ENCODE measurements at regions not wholly inside any gene's neighbourhood (a gene's known extent, or its start where the extent isn't known, plus 50 kb on each side); places are given as distances from the start of the nearest gene placed in this dataset.

DNA sequence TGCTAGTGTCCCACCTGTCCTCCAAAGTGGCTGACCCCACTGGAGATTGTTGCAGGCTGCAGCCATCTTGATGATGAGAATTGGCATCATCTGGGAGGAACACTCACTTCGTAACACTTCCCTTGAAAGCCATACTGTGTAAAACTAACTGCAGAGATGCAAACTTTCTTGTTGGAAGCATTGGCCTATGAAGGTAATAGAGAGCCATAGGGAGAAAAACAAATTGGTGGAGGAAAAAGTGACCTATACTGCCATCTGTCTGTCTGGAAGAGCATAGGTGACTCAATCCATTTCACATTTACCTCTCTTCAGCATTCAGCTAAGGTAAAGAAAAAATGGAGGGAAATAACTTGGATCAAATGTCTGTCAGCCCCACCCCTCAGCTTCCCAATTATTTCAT lies 473.4 kb downstream of the NTRK2 start:
- TF ChIP-seq, protein P1, sequence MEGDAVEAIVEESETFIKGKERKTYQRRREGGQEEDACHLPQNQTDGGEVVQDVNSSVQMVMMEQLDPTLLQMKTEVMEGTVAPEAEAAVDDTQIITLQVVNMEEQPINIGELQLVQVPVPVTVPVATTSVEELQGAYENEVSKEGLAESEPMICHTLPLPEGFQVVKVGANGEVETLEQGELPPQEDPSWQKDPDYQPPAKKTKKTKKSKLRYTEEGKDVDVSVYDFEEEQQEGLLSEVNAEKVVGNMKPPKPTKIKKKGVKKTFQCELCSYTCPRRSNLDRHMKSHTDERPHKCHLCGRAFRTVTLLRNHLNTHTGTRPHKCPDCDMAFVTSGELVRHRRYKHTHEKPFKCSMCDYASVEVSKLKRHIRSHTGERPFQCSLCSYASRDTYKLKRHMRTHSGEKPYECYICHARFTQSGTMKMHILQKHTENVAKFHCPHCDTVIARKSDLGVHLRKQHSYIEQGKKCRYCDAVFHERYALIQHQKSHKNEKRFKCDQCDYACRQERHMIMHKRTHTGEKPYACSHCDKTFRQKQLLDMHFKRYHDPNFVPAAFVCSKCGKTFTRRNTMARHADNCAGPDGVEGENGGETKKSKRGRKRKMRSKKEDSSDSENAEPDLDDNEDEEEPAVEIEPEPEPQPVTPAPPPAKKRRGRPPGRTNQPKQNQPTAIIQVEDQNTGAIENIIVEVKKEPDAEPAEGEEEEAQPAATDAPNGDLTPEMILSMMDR (IDR thresholded peaks at IDR 0.05; ENCODE audit: insufficient read depth, low read length): peak; percentile 6
- H3K4me3 ChIP-seq (ENCODE audit: low read depth, low read length): no peak overlapping the region
- peak; percentile 2 for DNase-seq (ENCODE audit: low read depth)

DNA sequence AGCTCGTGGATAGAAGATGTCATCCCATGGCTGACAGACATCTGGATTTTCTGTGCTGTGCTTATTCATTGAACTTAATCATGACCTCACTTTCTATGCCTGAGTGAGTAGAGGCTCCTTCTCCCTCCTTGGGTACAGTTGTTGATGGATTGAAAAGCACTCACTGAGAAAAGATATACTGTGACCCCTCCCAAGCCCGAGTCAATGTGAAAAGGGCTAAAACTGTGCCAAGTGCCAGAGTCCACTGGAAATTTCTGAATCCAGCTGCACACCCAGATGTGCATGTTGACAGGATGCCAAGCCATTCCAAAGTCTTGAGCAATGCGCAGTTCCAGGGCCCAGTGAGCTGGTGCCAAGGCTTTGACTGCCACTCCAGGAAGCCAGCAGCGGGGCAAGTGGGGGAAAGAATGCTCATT lies 473.0 kb downstream of the NTRK2 start:
- TF ChIP-seq, protein P1 (IDR thresholded peaks at IDR 0.05; ENCODE audit: insufficient read depth, low read length): no peak
- DNase-seq (ENCODE audit: low read depth): peak; percentile 27
- H3K4me3 ChIP-seq (ENCODE audit: low read depth, low read length): no peak overlapping the region

DNA sequence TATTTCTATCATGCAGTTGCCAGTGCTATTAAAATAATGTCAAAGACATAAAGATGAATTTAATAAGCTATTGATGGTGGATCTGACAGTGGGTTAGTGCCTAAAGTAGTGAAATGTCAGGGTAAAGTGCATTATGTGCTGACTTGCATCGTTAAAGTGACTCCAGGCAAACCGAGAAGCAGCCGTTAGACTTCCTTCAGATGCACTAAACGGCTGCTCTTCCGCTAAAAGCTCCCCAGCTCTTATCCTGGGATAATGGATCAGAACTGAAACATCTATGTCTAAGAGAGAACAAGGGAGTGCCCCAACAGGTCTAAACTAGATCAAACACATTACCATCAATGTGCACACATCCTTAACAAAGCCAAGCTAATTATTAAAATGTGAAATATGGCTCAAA lies 468.2 kb downstream of the NTRK2 start:
- no peak overlapping the region for H3K4me3 ChIP-seq (ENCODE audit: low read depth, low read length)
- no peak for DNase-seq (ENCODE audit: low read depth)
- TF ChIP-seq, protein P1 (IDR thresholded peaks at IDR 0.05; ENCODE audit: insufficient read depth, low read length): no peak

DNA sequence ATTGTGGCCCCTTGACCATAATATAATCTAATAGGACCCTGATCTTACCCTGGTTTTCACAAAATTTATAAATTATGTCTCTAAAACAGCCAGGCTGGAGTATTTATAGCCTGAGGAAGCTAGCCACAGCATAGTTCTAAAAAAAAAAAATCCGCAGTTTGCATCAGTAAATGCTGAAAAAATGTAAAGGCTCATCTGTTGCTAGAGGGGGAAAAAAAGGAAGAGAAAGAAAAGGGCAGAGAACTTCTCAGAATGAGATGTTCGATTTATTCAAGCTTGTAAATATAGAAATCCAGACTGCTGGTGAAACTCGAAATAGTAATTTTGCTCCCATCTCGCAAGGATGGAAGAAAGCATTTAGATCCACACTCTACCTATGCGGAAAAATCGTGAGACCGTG lies 467.5 kb downstream of the NTRK2 start:
- no peak overlapping the region for H3K4me3 ChIP-seq (ENCODE audit: low read depth, low read length)
- TF ChIP-seq, protein P1 (IDR thresholded peaks at IDR 0.05; ENCODE audit: insufficient read depth, low read length): no peak
- no peak for DNase-seq (ENCODE audit: low read depth)

DNA sequence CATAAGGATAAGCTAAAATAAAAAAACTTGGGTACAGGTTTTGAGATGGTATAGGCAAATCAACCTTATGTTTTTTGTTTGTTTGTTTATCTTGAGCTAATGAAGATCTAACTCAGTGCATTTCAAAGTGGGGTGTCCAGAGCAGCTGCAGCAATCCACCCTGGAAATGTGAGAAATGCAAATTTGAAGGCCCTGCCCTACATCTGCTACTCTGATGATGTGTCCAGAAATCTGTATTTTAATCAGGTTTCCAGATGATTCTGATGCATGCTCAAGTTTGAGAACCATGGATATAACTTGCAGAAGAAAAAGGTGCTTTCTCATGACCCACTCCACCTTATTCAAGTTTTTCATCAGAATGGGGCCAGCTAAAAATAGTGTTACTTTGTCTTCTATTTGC lies 467.0 kb downstream of the NTRK2 start:
- TF ChIP-seq, protein P1 (IDR thresholded peaks at IDR 0.05; ENCODE audit: insufficient read depth, low read length): no peak
- DNase-seq (ENCODE audit: low read depth): no peak
- no peak overlapping the region for H3K4me3 ChIP-seq (ENCODE audit: low read depth, low read length)

DNA sequence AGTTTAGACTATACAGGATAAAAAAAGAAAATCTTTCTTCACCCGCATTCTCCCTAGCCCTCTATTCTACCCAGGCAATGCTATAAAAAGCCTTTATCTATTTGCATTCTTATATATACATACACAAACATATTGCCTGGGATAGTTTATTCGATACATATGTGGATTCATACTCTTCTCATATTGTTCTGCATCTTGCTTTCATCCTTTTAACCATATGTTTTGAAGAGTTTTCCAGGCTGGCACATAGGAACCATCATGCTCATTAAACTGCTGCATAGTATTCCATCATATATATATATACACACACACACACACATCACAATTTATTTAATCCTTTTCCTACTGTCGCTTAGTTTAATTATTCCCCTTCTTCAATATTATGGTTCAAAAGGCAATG lies 461.2 kb downstream of the NTRK2 start:
- H3K4me3 ChIP-seq (ENCODE audit: low read depth, low read length): no peak overlapping the region
- TF ChIP-seq, protein P1 (IDR thresholded peaks at IDR 0.05; ENCODE audit: insufficient read depth, low read length): no peak
- no peak for DNase-seq (ENCODE audit: low read depth)

DNA sequence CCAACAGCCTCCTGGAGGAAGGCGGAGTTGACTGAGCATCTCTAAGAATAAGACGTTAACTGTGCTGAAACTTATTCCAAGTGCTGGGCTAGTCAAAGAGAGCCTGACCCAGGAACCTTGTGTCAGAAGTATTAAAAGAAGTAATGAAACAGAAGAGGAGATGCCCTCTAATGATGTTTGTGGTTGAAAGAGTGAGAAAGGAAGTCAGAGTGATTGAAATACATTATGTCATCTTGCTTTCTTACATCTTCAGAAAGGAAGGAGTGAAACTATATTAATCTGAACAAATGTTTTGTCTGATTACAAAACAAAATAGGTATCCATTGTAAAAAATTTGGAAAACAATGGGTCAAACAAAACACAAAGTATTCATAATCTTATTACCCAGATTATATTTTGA lies 460.7 kb downstream of the NTRK2 start:
- no peak overlapping the region for H3K4me3 ChIP-seq (ENCODE audit: low read depth, low read length)
- TF ChIP-seq, protein P1 (IDR thresholded peaks at IDR 0.05; ENCODE audit: insufficient read depth, low read length): no peak

More for the DNA sequence above, 460.7 kb downstream of the NTRK2 start:
- no peak for DNase-seq (ENCODE audit: low read depth)

Data from fibroblast of the aortic adventitia (primary cell).